NB4 (cell line): ENCODE measurements at regions not wholly inside any gene's neighbourhood (a gene's known extent, or its start where the extent isn't known, plus 50 kb on each side); places are given as distances from the start of the nearest gene placed in this dataset.

Experiments used
- MAX ChIP-seq: IDR thresholded peaks from 2 replicates; pipeline ENCODE4 v1.6.1; 2011; ENCODE audit warnings: low read depth, low read length
- MYC ChIP-seq: IDR thresholded peaks from 2 replicates; pipeline ENCODE4 v1.6.1; 2011; ENCODE audit warnings: low read depth, low read length
- POLR2A ChIP-seq: IDR thresholded peaks from 2 replicates; pipeline ENCODE4 v1.6.1; 2011; ENCODE audit warnings: mild to moderate bottlenecking; ENCODE audit not compliant: insufficient read length; ENCODE audit errors: extremely low read depth
- TF ChIP-seq, protein P1 (sequence below): IDR thresholded peaks from one replicate; pipeline ENCODE4 v1.5.1; 2012; ENCODE audit warnings: low read depth, low read length

GRCh38 chr6:8627085-8627861 is 191.9 kb upstream of the SLC35B3 start:
- TF ChIP-seq, protein P1, sequence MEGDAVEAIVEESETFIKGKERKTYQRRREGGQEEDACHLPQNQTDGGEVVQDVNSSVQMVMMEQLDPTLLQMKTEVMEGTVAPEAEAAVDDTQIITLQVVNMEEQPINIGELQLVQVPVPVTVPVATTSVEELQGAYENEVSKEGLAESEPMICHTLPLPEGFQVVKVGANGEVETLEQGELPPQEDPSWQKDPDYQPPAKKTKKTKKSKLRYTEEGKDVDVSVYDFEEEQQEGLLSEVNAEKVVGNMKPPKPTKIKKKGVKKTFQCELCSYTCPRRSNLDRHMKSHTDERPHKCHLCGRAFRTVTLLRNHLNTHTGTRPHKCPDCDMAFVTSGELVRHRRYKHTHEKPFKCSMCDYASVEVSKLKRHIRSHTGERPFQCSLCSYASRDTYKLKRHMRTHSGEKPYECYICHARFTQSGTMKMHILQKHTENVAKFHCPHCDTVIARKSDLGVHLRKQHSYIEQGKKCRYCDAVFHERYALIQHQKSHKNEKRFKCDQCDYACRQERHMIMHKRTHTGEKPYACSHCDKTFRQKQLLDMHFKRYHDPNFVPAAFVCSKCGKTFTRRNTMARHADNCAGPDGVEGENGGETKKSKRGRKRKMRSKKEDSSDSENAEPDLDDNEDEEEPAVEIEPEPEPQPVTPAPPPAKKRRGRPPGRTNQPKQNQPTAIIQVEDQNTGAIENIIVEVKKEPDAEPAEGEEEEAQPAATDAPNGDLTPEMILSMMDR = no peak
- TF ChIP-seq MAX = no peak
- no peak for TF ChIP-seq POLR2A
- TF ChIP-seq MYC = no peak
